H1 (cell line): ENCODE measurements at regions not wholly inside any gene's neighbourhood (a gene's known extent, or its start where the extent isn't known, plus 50 kb on each side); places are given as distances from the start of the nearest gene placed in this dataset.

Source experiments
- BACH1 ChIP-seq: IDR thresholded peaks from 2 replicates; pipeline ENCODE4 v1.6.1; 2012; ENCODE audit warnings: low read length, improper control_type of control experiment

- TF ChIP-seq BACH1 = no peak
Observed at GRCh38 chr11:121886996-121887395, 229.0 kb downstream of the BLID start (continued).
